Activated CD8-positive, alpha-beta memory T cell treated with anti-CD3 and anti-CD28 coated beads, Interleukin-2, amount 50 U/mL, for 4 hours (primary cell): ENCODE measurements at regions not wholly inside any gene's neighbourhood (a gene's known extent, or its start where the extent isn't known, plus 50 kb on each side); places are given as distances from the start of the nearest gene placed in this dataset.

Experiments used
- DNase-seq: peaks from one replicate; pipeline ENCODE4 v3.0.0-alpha.2; 2020

GRCh38 chr11:116431842-116432241 is 340.9 kb downstream of the BUD13 start:
- DNase-seq = no peak

GRCh38 chr11:116428638-116428975 is 344.2 kb downstream of the BUD13 start:
- DNase-seq = no peak

GRCh38 chr11:116427903-116428637 is 344.7 kb downstream of the BUD13 start:
- no peak for DNase-seq

- DNase-seq = no peak
Observed at GRCh38 chr11:116427337-116427902, 345.4 kb downstream of the BUD13 start.

GRCh38 chr11:116426761-116427160 is 346.0 kb downstream of the BUD13 start:
- no peak for DNase-seq

GRCh38 chr11:116424615-116425261 is 348.0 kb downstream of the BUD13 start:
- DNase-seq = no peak

GRCh38 chr11:116422956-116423600 is 349.7 kb downstream of the BUD13 start:
- DNase-seq = no peak

GRCh38 chr11:116422556-116422955 is 350.2 kb downstream of the BUD13 start:
- DNase-seq = no peak

- no peak for DNase-seq
Observed at GRCh38 chr11:116421529-116422185, 351.1 kb downstream of the BUD13 start.

- no peak for DNase-seq
Observed at GRCh38 chr11:116420770-116421528, 351.8 kb downstream of the BUD13 start.

GRCh38 chr11:116420030-116420429 is 352.8 kb downstream of the BUD13 start:
- no peak for DNase-seq

GRCh38 chr11:116418388-116419041 is 354.3 kb downstream of the BUD13 start:
- no peak for DNase-seq

GRCh38 chr11:116416852-116417251 is 355.9 kb downstream of the BUD13 start:
- DNase-seq = no peak

GRCh38 chr11:116415095-116415494 is 357.7 kb downstream of the BUD13 start:
- no peak for DNase-seq

GRCh38 chr11:116414357-116414880 is 358.4 kb downstream of the BUD13 start:
- DNase-seq = no peak

GRCh38 chr11:116413301-116414242 is 359.2 kb downstream of the BUD13 start:
- no peak for DNase-seq

GRCh38 chr11:116412118-116412889 is 360.5 kb downstream of the BUD13 start:
- DNase-seq = no peak

- DNase-seq = no peak
Observed at GRCh38 chr11:116409238-116409637, 363.5 kb downstream of the BUD13 start.

GRCh38 chr11:116406042-116406441 is 366.7 kb downstream of the BUD13 start:
- no peak for DNase-seq

GRCh38 chr11:116404462-116404798 is 368.4 kb downstream of the BUD13 start:
- no peak for DNase-seq
